ENCODE measurements at regions not wholly inside any gene's neighbourhood (a gene's known extent, or its start where the extent isn't known, plus 50 kb on each side); places are given as distances from the start of the nearest gene placed in this dataset.

DNA sequence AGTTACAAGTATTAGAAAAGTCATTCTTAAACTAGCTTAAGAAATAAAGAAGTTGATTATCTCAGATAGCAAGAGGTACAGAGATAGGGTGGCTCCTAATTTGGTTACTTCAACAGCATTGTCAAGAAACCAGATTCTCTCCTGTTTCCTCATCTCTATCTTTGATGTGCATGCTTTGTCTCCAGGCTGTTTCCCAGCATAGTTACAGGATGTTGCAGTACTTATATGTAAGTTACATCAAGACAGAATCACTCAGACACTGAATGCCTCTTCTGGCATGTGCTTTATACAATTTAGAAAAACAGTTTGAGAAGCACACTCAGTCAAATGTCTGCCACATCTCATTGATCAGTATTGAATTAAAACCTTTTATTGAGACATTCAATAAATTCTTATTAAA lies 189.5 kb upstream of the UBE2E3 start:
- Histone ChIP-seq H3K36me3 (no peaks in the 10 kb centered on the region), H3K27me3 (no peaks in the 10 kb centered on the region), H3K9me3 (no peaks in the 10 kb centered on the region), H3K27ac (no peak overlapping the region), H3K4me1 (no peaks in the 10 kb centered on the region), H3K4me3 (no peak overlapping the region)
- intact Hi-C loops (cut with DNase I), result no loop called here
- TF ChIP-seq POLR2A (IDR thresholded peaks at IDR 0.05) (no peak), EP300 (IDR thresholded peaks at IDR 0.05) (no peak), POLR2AphosphoS5 (IDR thresholded peaks at IDR 0.05) (no peak)
- TF ChIP-seq, protein P1, sequence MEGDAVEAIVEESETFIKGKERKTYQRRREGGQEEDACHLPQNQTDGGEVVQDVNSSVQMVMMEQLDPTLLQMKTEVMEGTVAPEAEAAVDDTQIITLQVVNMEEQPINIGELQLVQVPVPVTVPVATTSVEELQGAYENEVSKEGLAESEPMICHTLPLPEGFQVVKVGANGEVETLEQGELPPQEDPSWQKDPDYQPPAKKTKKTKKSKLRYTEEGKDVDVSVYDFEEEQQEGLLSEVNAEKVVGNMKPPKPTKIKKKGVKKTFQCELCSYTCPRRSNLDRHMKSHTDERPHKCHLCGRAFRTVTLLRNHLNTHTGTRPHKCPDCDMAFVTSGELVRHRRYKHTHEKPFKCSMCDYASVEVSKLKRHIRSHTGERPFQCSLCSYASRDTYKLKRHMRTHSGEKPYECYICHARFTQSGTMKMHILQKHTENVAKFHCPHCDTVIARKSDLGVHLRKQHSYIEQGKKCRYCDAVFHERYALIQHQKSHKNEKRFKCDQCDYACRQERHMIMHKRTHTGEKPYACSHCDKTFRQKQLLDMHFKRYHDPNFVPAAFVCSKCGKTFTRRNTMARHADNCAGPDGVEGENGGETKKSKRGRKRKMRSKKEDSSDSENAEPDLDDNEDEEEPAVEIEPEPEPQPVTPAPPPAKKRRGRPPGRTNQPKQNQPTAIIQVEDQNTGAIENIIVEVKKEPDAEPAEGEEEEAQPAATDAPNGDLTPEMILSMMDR (IDR thresholded peaks at IDR 0.05), result no peak
- no peak for DNase-seq

GRCh38 chr2:180787330-180787729 lies 193.1 kb upstream of the UBE2E3 start:
- TF ChIP-seq, protein P1 (IDR thresholded peaks at IDR 0.05), result no peak
- TF ChIP-seq EP300 (IDR thresholded peaks at IDR 0.05) (no peak), POLR2A (IDR thresholded peaks at IDR 0.05) (no peak), POLR2AphosphoS5 (IDR thresholded peaks at IDR 0.05) (no peak)
- Histone ChIP-seq H3K4me1 (no peaks in the 10 kb centered on the region), H3K27me3 (no peaks in the 10 kb centered on the region), H3K4me3 (no peak overlapping the region), H3K27ac (no peak overlapping the region), H3K36me3 (no peaks in the 10 kb centered on the region), H3K9me3 (no peaks in the 10 kb centered on the region)
- intact Hi-C loops (cut with DNase I), result no loop called here
- 75 to 88% methylated on average over 1 of the region's 1 CpG for whole genome bisulfite sequencing, 2 donors
- no peak for DNase-seq

DNA sequence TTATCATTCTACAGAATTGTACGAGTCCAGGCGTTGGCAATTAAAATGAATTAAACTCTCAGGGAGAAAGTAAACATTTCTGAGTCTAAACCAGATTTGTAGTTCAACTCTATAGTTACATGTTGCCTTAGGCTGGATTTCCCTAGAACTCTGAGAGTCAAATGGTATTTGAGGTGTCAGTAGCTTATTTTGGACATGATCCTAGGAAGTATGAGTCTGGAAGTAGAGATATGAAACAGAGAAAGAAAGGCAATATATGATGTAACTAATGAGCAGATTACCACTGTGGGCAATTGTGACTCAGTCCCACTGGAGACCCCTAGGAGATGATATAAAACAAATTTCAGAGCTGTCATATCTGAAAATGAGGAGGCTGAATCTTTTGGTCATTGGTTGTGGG lies 199.1 kb upstream of the UBE2E3 start:
- Histone ChIP-seq H3K36me3 (no peaks in the 10 kb centered on the region), H3K27me3 (no peaks in the 10 kb centered on the region), H3K4me1 (no peaks in the 10 kb centered on the region), H3K4me3 (no peak overlapping the region), H3K9me3 (no peaks in the 10 kb centered on the region), H3K27ac (no peak overlapping the region)
- TF ChIP-seq EP300 (IDR thresholded peaks at IDR 0.05) (no peak), POLR2A (IDR thresholded peaks at IDR 0.05) (no peak), POLR2AphosphoS5 (IDR thresholded peaks at IDR 0.05) (no peak)
- TF ChIP-seq, protein P1 (IDR thresholded peaks at IDR 0.05), result no peak
- intact Hi-C loops (cut with DNase I), result no loop called here
- WGBS, 2 donors, result 83 to 87% methylated on average over 2 of the region's 2 CpGs
- DNase-seq, result no peak

- Histone ChIP-seq H3K4me1 (no peaks in the 10 kb centered on the region), H3K9me3 (no peaks in the 10 kb centered on the region), H3K27ac (no peak overlapping the region), H3K36me3 (no peaks in the 10 kb centered on the region), H3K4me3 (no peak overlapping the region), H3K27me3 (no peaks in the 10 kb centered on the region)
- 92 to 93% methylated on average over 5 of the region's 5 CpGs for WGBS, 2 donors
- TF ChIP-seq, protein P1 (IDR thresholded peaks at IDR 0.05), result no peak
- TF ChIP-seq POLR2A (IDR thresholded peaks at IDR 0.05) (no peak), POLR2AphosphoS5 (IDR thresholded peaks at IDR 0.05) (no peak), EP300 (IDR thresholded peaks at IDR 0.05) (no peak)
- DNase-seq, result no peak
- intact Hi-C loops (cut with DNase I), result no loop called here
Observed at GRCh38 chr2:180778291-180778690, 202.1 kb upstream of the UBE2E3 start.

- TF ChIP-seq, protein P1 (IDR thresholded peaks at IDR 0.05), result no peak
- TF ChIP-seq EP300 (IDR thresholded peaks at IDR 0.05) (no peak), POLR2AphosphoS5 (IDR thresholded peaks at IDR 0.05) (no peak), POLR2A (IDR thresholded peaks at IDR 0.05) (no peak)
- intact Hi-C loops (cut with DNase I), result no loop called here
- H3K9me3 ChIP-seq, result no peaks in the 10 kb centered on the region
- DNase-seq, result no peak
- no peak overlapping the region for H3K4me3 ChIP-seq
- no peak overlapping the region for H3K27ac ChIP-seq
- H3K4me1 ChIP-seq, result no peaks in the 10 kb centered on the region
- no peaks in the 10 kb centered on the region for H3K27me3 ChIP-seq
- H3K36me3 ChIP-seq, result no peaks in the 10 kb centered on the region
Observed at GRCh38 chr2:180776921-180777320, 203.5 kb upstream of the UBE2E3 start.

Measured in sigmoid colon (tissue), 6 donors.